ENCODE measurements at regions not wholly inside any gene's neighbourhood (a gene's known extent, or its start where the extent isn't known, plus 50 kb on each side); places are given as distances from the start of the nearest gene placed in this dataset.

GRCh38 chr20:6942266-6942665 lies 174.8 kb downstream of the BMP2 start:
- TF ChIP-seq ZFP30 (CRISPR knock-in tag; IDR thresholded peaks at IDR 0.05) (no peak), SNAI2 (CRISPR knock-in tag; IDR thresholded peaks at IDR 0.05) (no peak), ARNTL (CRISPR knock-in tag; IDR thresholded peaks at IDR 0.05; ENCODE audit: borderline replicate concordance, low read depth) (no peak), PPARA (CRISPR knock-in tag; IDR thresholded peaks at IDR 0.05; ENCODE audit: borderline replicate concordance) (no peak), OSR1 (CRISPR knock-in tag; IDR thresholded peaks at IDR 0.05) (no peak), ZNF8 (CRISPR knock-in tag; IDR thresholded peaks at IDR 0.05) (no peak), CSRNP3 (CRISPR knock-in tag; IDR thresholded peaks at IDR 0.05) (no peak), ZNF70 (CRISPR knock-in tag; IDR thresholded peaks at IDR 0.05) (no peak), BACH2 (CRISPR knock-in tag; IDR thresholded peaks at IDR 0.05; ENCODE audit: borderline replicate concordance) (no peak), TCF4 (CRISPR knock-in tag; IDR thresholded peaks at IDR 0.05; ENCODE audit: borderline replicate concordance) (no peak), RARB (CRISPR knock-in tag; IDR thresholded peaks at IDR 0.05) (no peak), CSDC2 (CRISPR knock-in tag; IDR thresholded peaks at IDR 0.05) (no peak), ZFP3 (CRISPR knock-in tag; IDR thresholded peaks at IDR 0.05) (no peak)
- TF ChIP-seq, protein P1, sequence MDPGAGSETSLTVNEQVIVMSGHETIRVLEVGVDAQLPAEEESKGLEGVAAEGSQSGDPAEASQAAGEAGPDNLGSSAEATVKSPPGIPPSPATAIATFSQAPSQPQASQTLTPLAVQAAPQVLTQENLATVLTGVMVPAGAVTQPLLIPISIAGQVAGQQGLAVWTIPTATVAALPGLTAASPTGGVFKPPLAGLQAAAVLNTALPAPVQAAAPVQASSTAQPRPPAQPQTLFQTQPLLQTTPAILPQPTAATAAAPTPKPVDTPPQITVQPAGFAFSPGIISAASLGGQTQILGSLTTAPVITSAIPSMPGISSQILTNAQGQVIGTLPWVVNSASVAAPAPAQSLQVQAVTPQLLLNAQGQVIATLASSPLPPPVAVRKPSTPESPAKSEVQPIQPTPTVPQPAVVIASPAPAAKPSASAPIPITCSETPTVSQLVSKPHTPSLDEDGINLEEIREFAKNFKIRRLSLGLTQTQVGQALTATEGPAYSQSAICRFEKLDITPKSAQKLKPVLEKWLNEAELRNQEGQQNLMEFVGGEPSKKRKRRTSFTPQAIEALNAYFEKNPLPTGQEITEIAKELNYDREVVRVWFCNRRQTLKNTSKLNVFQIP (CRISPR knock-in tag; IDR thresholded peaks at IDR 0.05; ENCODE audit: borderline replicate concordance, low read depth), result no peak
- no peak for ATAC-seq

- ATAC-seq, result no peak
- TF ChIP-seq ZNF70 (CRISPR knock-in tag; IDR thresholded peaks at IDR 0.05) (no peak), PPARA (CRISPR knock-in tag; IDR thresholded peaks at IDR 0.05; ENCODE audit: borderline replicate concordance) (no peak), ZC3H10 (CRISPR knock-in tag; IDR thresholded peaks at IDR 0.05) (no peak), ESRRG (CRISPR knock-in tag; IDR thresholded peaks at IDR 0.05) (no peak)
- TF ChIP-seq, protein P1 (CRISPR knock-in tag; IDR thresholded peaks at IDR 0.05; ENCODE audit: borderline replicate concordance, low read depth), result no peak
- TF ChIP-seq, protein P2, sequence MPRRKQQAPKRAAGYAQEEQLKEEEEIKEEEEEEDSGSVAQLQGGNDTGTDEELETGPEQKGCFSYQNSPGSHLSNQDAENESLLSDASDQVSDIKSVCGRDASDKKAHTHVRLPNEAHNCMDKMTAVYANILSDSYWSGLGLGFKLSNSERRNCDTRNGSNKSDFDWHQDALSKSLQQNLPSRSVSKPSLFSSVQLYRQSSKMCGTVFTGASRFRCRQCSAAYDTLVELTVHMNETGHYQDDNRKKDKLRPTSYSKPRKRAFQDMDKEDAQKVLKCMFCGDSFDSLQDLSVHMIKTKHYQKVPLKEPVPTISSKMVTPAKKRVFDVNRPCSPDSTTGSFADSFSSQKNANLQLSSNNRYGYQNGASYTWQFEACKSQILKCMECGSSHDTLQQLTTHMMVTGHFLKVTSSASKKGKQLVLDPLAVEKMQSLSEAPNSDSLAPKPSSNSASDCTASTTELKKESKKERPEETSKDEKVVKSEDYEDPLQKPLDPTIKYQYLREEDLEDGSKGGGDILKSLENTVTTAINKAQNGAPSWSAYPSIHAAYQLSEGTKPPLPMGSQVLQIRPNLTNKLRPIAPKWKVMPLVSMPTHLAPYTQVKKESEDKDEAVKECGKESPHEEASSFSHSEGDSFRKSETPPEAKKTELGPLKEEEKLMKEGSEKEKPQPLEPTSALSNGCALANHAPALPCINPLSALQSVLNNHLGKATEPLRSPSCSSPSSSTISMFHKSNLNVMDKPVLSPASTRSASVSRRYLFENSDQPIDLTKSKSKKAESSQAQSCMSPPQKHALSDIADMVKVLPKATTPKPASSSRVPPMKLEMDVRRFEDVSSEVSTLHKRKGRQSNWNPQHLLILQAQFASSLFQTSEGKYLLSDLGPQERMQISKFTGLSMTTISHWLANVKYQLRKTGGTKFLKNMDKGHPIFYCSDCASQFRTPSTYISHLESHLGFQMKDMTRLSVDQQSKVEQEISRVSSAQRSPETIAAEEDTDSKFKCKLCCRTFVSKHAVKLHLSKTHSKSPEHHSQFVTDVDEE (CRISPR knock-in tag; IDR thresholded peaks at IDR 0.05), result no peak
- TF ChIP-seq, protein P3, sequence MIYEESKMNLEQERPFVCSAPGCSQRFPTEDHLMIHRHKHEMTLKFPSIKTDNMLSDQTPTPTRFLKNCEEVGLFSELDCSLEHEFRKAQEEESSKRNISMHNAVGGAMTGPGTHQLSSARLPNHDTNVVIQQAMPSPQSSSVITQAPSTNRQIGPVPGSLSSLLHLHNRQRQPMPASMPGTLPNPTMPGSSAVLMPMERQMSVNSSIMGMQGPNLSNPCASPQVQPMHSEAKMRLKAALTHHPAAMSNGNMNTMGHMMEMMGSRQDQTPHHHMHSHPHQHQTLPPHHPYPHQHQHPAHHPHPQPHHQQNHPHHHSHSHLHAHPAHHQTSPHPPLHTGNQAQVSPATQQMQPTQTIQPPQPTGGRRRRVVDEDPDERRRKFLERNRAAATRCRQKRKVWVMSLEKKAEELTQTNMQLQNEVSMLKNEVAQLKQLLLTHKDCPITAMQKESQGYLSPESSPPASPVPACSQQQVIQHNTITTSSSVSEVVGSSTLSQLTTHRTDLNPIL (CRISPR knock-in tag; IDR thresholded peaks at IDR 0.05; ENCODE audit: low read depth), result no peak
Measured at GRCh38 chr20:6944292-6944691, 176.8 kb downstream of the BMP2 start.

GRCh38 chr20:6953611-6954010 lies 186.1 kb downstream of the BMP2 start:
- ATAC-seq, result no peak
- no peak for TF ChIP-seq ZFP30 (CRISPR knock-in tag; IDR thresholded peaks at IDR 0.05)
- TF ChIP-seq ISL1 (CRISPR knock-in tag; IDR thresholded peaks at IDR 0.05), result no peak
- TF ChIP-seq, protein P3 (CRISPR knock-in tag; IDR thresholded peaks at IDR 0.05; ENCODE audit: low read depth), result no peak
- TF ChIP-seq BACH2 (CRISPR knock-in tag; IDR thresholded peaks at IDR 0.05; ENCODE audit: borderline replicate concordance), result no peak
- TF ChIP-seq CSRNP3 (CRISPR knock-in tag; IDR thresholded peaks at IDR 0.05), result no peak
- no peak for TF ChIP-seq RARB (CRISPR knock-in tag; IDR thresholded peaks at IDR 0.05)
- TF ChIP-seq OSR1 (CRISPR knock-in tag; IDR thresholded peaks at IDR 0.05), result no peak
- no peak for TF ChIP-seq ARNTL (CRISPR knock-in tag; IDR thresholded peaks at IDR 0.05; ENCODE audit: borderline replicate concordance, low read depth)
- no peak for TF ChIP-seq ZFP3 (CRISPR knock-in tag; IDR thresholded peaks at IDR 0.05)
- no peak for TF ChIP-seq ZC3H10 (CRISPR knock-in tag; IDR thresholded peaks at IDR 0.05)

Data from SK-N-SH treated with all-trans-retinoic acid at 6 μM for 48 hours (cell line).